B cell (primary cell): ENCODE measurements at regions not wholly inside any gene's neighbourhood (a gene's known extent, or its start where the extent isn't known, plus 50 kb on each side); places are given as distances from the start of the nearest gene placed in this dataset.

ENCODE experiments used
- ATAC-seq: fragments of 200-7000 bp; cut with Tn5 transposase; one replicate; pipeline ENCODE4 v1.10.0; 2021; ENCODE audit warnings: low read depth, mild to moderate bottlenecking, moderate number of reproducible peaks, moderate library complexity
- CTCF ChIA-PET: fragments of 350-600 bp; sonication (Branson Sonifier 250); formaldehyde crosslinking; loops from one replicate; lab custom pipeline; 2021; ENCODE audit warnings: antibody characterized with exemption, inconsistent platforms; lab: Charles Lee
- POLR2A ChIA-PET: fragments of 350-600 bp; sonication (Branson Sonifier 250); formaldehyde crosslinking; loops from one replicate; lab custom pipeline; 2021; ENCODE audit warnings: antibody characterized with exemption; lab: Charles Lee
- DNase-seq: peaks from one replicate; pipeline ENCODE4 v3.0.0; 2013
- H2AFZ ChIP-seq: 2 replicates; pipeline ENCODE4 v1.6.1; 2012; ENCODE audit warnings: mild to moderate bottlenecking, low read depth, low read length; ENCODE audit not compliant: insufficient read depth, poor library complexity, severe bottlenecking
- H3K27ac ChIP-seq, 2 donors: 1 replicate in 1 of 2; 2 replicates in 1 of 2; pipeline ENCODE4 v1.5.1; 2012 to 2013; ENCODE audit warnings: low read length in 2 of 2, mild to moderate bottlenecking in 2 of 2, moderate library complexity in 1 of 2
- H3K27me3 ChIP-seq, 4 experiments: fragments of 200-600 bp in 1 of 4; sonication (generic) in 1 of 4; replicated peaks in 1 of 4; 1 replicate in 2 of 4; 2 replicates in 2 of 4; pipeline versions ENCODE4 v1.6.1 to v1.7.0; 2013 to 2016; ENCODE audit warnings: low read length in 3 of 4, mild to moderate bottlenecking in 2 of 4, mixed read lengths in 1 of 4, moderate library complexity in 1 of 4; ENCODE audit not compliant: insufficient read depth in 4 of 4, control insufficient read depth in 3 of 4; ENCODE audit errors: control extremely low read depth in 1 of 4
- H3K36me3 ChIP-seq, 2 experiments: replicated peaks in 1 of 2; 1 replicate in 1 of 2; 2 replicates in 1 of 2; pipeline versions ENCODE4 v1.6.1 to v1.7.1; 2013; ENCODE audit warnings: low read length in 1 of 2; ENCODE audit not compliant: insufficient read depth in 2 of 2, control insufficient read depth in 1 of 2; ENCODE audit errors: control extremely low read depth in 1 of 2, extremely low read depth in 1 of 2
- H3K4me1 ChIP-seq, 2 donors: fragments of 200-600 bp in 1 of 2; sonication (generic) in 1 of 2; 1 replicate in 1 of 2; 2 replicates in 1 of 2; pipeline versions ENCODE4 v1.5.1 to v1.6.1; 2013 to 2017; ENCODE audit warnings: low read length in 2 of 2; ENCODE audit not compliant: control insufficient read depth in 2 of 2, insufficient read depth in 2 of 2
- H3K4me2 ChIP-seq: replicated peaks from 2 replicates; pipeline ENCODE3; 2012; ENCODE audit warnings: mild to moderate bottlenecking, low read depth, low read length; ENCODE audit not compliant: poor library complexity, severe bottlenecking
- H3K4me3 ChIP-seq, 5 experiments: fragments of 200-600 bp in 1 of 5; sonication (generic) in 1 of 5; 1 replicate in 3 of 5; 2 replicates in 2 of 5; pipeline versions ENCODE4 v1.5.1 to v1.7.0; 2011 to 2016; ENCODE audit warnings: low read length in 4 of 5, mild to moderate bottlenecking in 4 of 5, low read depth in 2 of 5, control low read depth in 1 of 5, moderate library complexity in 1 of 5; ENCODE audit not compliant: insufficient read depth in 1 of 5; ENCODE audit errors: control extremely low read depth in 1 of 5, extremely low read depth in 1 of 5
- H3K79me2 ChIP-seq: fragments of 200-600 bp; sonication (generic); one replicate; pipeline ENCODE4 v1.6.0; 2016; ENCODE audit warnings: low read length; ENCODE audit not compliant: control insufficient read depth, insufficient read depth
- H3K9ac ChIP-seq: fragments of 200-600 bp; sonication (generic); 2 replicates; pipeline ENCODE4 v1.6.1; 2017; ENCODE audit warnings: mild to moderate bottlenecking, low read length, moderate library complexity
- H3K9me3 ChIP-seq, 3 donors: one replicate each; pipeline versions ENCODE4 v1.6.1 to v1.7.1; 2013; ENCODE audit warnings: low read length in 2 of 3; ENCODE audit not compliant: control insufficient read depth in 2 of 3, insufficient read depth in 1 of 3; ENCODE audit errors: control extremely low read depth in 1 of 3
- H4K20me1 ChIP-seq: 2 replicates; pipeline ENCODE4 v1.6.0; 2012; ENCODE audit warnings: mild to moderate bottlenecking, low read length; ENCODE audit not compliant: insufficient read depth, control insufficient read depth, poor library complexity, severe bottlenecking
- H3K27ac Mint-ChIP-seq: one replicate; pipeline ENCODE4 v1.8.0; 2021; ENCODE audit warnings: mixed read lengths
- H3K27me3 Mint-ChIP-seq: one replicate; pipeline ENCODE4 v1.8.0; 2021; ENCODE audit warnings: mixed read lengths
- H3K4me1 Mint-ChIP-seq: one replicate; pipeline ENCODE4 v1.8.0; 2021; ENCODE audit warnings: mixed read lengths
- H3K4me3 Mint-ChIP-seq: one replicate; pipeline ENCODE4 v1.8.0; 2021; ENCODE audit warnings: mixed read lengths
- H3K9me3 Mint-ChIP-seq: one replicate; pipeline ENCODE4 v1.8.0; 2022; ENCODE audit warnings: mixed read lengths; ENCODE audit not compliant: insufficient read depth
- CTCF ChIP-seq: fragments of 200-600 bp; IDR thresholded peaks from one replicate; pipeline ENCODE4 v1.8.0; 2022; ENCODE audit warnings: antibody characterized with exemption, mild to moderate bottlenecking
- EZH2 ChIP-seq: IDR thresholded peaks from 2 replicates; pipeline ENCODE4 v1.6.1; 2012; ENCODE audit warnings: borderline replicate concordance, low read depth, mild to moderate bottlenecking, moderate library complexity, low read length; ENCODE audit not compliant: insufficient read depth, poor library complexity, severe bottlenecking
- WGBS: methylation state at CpG from one replicate; pipeline ENCODE4 v1.1.5; 2013; ENCODE audit warnings: missing lambda C conversion rate; ENCODE audit not compliant: insufficient coverage; 5-methylcytosine and 5-hydroxymethylcytosine counted together
- intact Hi-C: fragments of 100-400 bp; cut with micrococcal nuclease; formaldehyde crosslinking; loops from one replicate; pipeline ENCODE4 v1.10.0; 2022

GRCh38 chr13:24985107-24985506 lies 110.8 kb upstream of the PABPC3 start:
- no peak overlapping the region for H3K9ac ChIP-seq
- H3K27me3 Mint-ChIP-seq: peaks cover 59% of the 10 kb centered on the region
- H4K20me1 ChIP-seq: no peaks in the 10 kb centered on the region
- no peak overlapping the region for H3K27ac Mint-ChIP-seq
- H3K27ac ChIP-seq: no peak overlapping the region
- no peaks in the 10 kb centered on the region for H3K4me1 ChIP-seq
- no peaks in the 10 kb centered on the region for H3K9me3 ChIP-seq
- H2AFZ ChIP-seq: no peak overlapping the region
- H3K27me3 ChIP-seq: peaks cover 0 to 18% (median 1%) of the 10 kb centered on the region in 4 experiments
- WGBS: 77% methylated on average over 3 of the region's 5 CpGs
- H3K36me3 ChIP-seq: no peaks in the 10 kb centered on the region
- TF ChIP-seq EZH2 (no peak), CTCF (no peak)
- no peak overlapping the region for H3K4me3 ChIP-seq
- no peak overlapping the region for H3K4me3 Mint-ChIP-seq
- no peaks in the 10 kb centered on the region for H3K79me2 ChIP-seq
- CTCF ChIA-PET: no interaction called here
- ATAC-seq (no peak), DNase-seq (no peak)
- H3K4me1 Mint-ChIP-seq: peaks cover 9% of the 10 kb centered on the region
- no peaks in the 10 kb centered on the region for H3K9me3 Mint-ChIP-seq
- POLR2A ChIA-PET: no interaction called here
- H3K4me2 ChIP-seq: no peak overlapping the region
- intact Hi-C loops: no loop called here

GRCh38 chr13:24985896-24986295 lies 110.0 kb upstream of the PABPC3 start:
- Histone ChIP-seq H3K4me1 (no peaks in the 10 kb centered on the region), H3K9me3 (no peaks in the 10 kb centered on the region), H3K4me2 (no peak overlapping the region), H3K4me3 (no peak overlapping the region), H3K9ac (no peak overlapping the region), H3K79me2 (no peaks in the 10 kb centered on the region), H4K20me1 (no peaks in the 10 kb centered on the region), H3K27ac (no peak overlapping the region), H3K36me3 (no peaks in the 10 kb centered on the region), H3K27me3 (peaks cover 0 to 18% (median 1%) of the 10 kb centered on the region in 4 experiments), H2AFZ (no peak overlapping the region)
- DNase-seq (no peak), ATAC-seq (no peak)
- POLR2A ChIA-PET: no interaction called here
- 43% methylated on average over 1 of the region's 2 CpGs for WGBS
- Mint-ChIP-seq H3K4me1 (peaks cover 9% of the 10 kb centered on the region), H3K4me3 (no peak overlapping the region), H3K9me3 (no peaks in the 10 kb centered on the region), H3K27me3 (peaks cover 62% of the 10 kb centered on the region), H3K27ac (no peak overlapping the region)
- TF ChIP-seq EZH2: no peak
- TF ChIP-seq CTCF: no peak
- intact Hi-C loops: no loop called here
- CTCF ChIA-PET: interaction anchor here (1.4 kb wide), 1 partner anchor 9 kb away, joined by 5 read pairs; no protein-coding TSS in a partner anchor
